A673 (cell line): ENCODE measurements at regions not wholly inside any gene's neighbourhood (a gene's known extent, or its start where the extent isn't known, plus 50 kb on each side); places are given as distances from the start of the nearest gene placed in this dataset.
A peak's percentile ranks its signal among the peaks of the same experiment; 100 is the strongest.

Experiments
- BruUV-seq: library from RNA; stranded (reverse); fragments of 400-500 nt; replicated peaks from 2 replicates; lab custom pipeline; 2021; lab: Mats Ljungman, UMichigan
- CTCF ChIA-PET: fragments of 300-600 bp; sonication (Branson Sonifier 250); formaldehyde crosslinking; loops from one replicate; lab custom pipeline; 2022; ENCODE audit warnings: antibody characterized with exemption; lab: Charles Lee
- POLR2A ChIA-PET: fragments of 300-600 bp; sonication (Branson Sonifier 250); formaldehyde crosslinking; loops from one replicate; lab custom pipeline; 2022; ENCODE audit warnings: antibody characterized with exemption; ENCODE audit not compliant: low non-redundant PET; lab: Charles Lee
- DNase-seq: peaks from one replicate; pipeline ENCODE4 v3.0.0-alpha.2; 2015; ENCODE audit warnings: low spot score
- H3K27ac ChIP-seq: fragments of 200-600 bp; sonication (generic); 2 replicates; pipeline ENCODE4 v1.5.1; 2016; ENCODE audit warnings: mixed run types, low read depth, mild to moderate bottlenecking, mixed read lengths, antibody characterized with exemption, low read length; ENCODE audit not compliant: poor library complexity, severe bottlenecking
- H3K27me3 ChIP-seq: fragments of 200-600 bp; sonication (generic); replicated peaks from 2 replicates; pipeline ENCODE4 v1.6.1; 2017; ENCODE audit warnings: mixed run types, low read depth, mild to moderate bottlenecking, mixed read lengths, antibody characterized with exemption, low read length; ENCODE audit not compliant: insufficient read depth, poor library complexity
- H3K36me3 ChIP-seq: fragments of 200-600 bp; sonication (generic); 2 replicates; pipeline ENCODE4 v1.6.1; 2016; ENCODE audit warnings: mixed run types, mild to moderate bottlenecking, mixed read lengths, antibody characterized with exemption, low read length; ENCODE audit not compliant: insufficient read depth, poor library complexity, severe bottlenecking
- H3K4me1 ChIP-seq: fragments of 200-600 bp; sonication (generic); 2 replicates; pipeline ENCODE4 v1.6.1; 2017; ENCODE audit warnings: mixed run types, mild to moderate bottlenecking, mixed read lengths, antibody characterized with exemption, low read length; ENCODE audit not compliant: insufficient read depth, poor library complexity, severe bottlenecking
- H3K4me3 ChIP-seq: fragments of 200-600 bp; sonication (generic); 2 replicates; pipeline ENCODE4 v1.5.1; 2016; ENCODE audit warnings: low read depth, mixed run types, mild to moderate bottlenecking, mixed read lengths, low read length; ENCODE audit not compliant: poor library complexity, severe bottlenecking
- H3K9me3 ChIP-seq: fragments of 200-600 bp; sonication (generic); 2 replicates; pipeline ENCODE4 v1.6.1; 2016; ENCODE audit warnings: mixed run types, low read depth, mild to moderate bottlenecking, mixed read lengths, antibody characterized with exemption, low read length; ENCODE audit not compliant: poor library complexity, severe bottlenecking
- CTCF ChIP-seq: fragments of 300-800, 200-600 bp; sonication (generic); conservative IDR thresholded peaks from 2 replicates; pipeline ENCODE4 v1.5.1; 2017; ENCODE audit warnings: low read depth, mild to moderate bottlenecking, antibody characterized with exemption, low read length, moderate library complexity, mixed read lengths
- EZH2 ChIP-seq: fragments of 200-600 bp; sonication (generic); IDR thresholded peaks from 2 replicates; pipeline ENCODE4 v1.6.1; 2017; ENCODE audit warnings: borderline replicate concordance, low read depth, mild to moderate bottlenecking, mixed read lengths, antibody characterized with exemption, low read length; ENCODE audit not compliant: poor library complexity, severe bottlenecking
- intact Hi-C: fragments of 100-400 bp; cut with micrococcal nuclease; formaldehyde crosslinking; loops from one replicate; pipeline ENCODE4 v1.10.0; 2022; ENCODE audit not compliant: unreplicated experiment

GRCh38 chr6:167674486-167674885 is 152.2 kb upstream of the AFDN start:
- no peak for DNase-seq
- TF ChIP-seq CTCF (no peak), EZH2 (no peak)
- H3K4me3 ChIP-seq, result no peak overlapping the region
- H3K4me1 ChIP-seq, result peaks cover 17% of the 10 kb centered on the region
- no peaks in the 10 kb centered on the region for H3K9me3 ChIP-seq
- CTCF ChIA-PET, result no interaction called here
- no peaks in the 10 kb centered on the region for H3K27me3 ChIP-seq
- no peaks in the 10 kb centered on the region for H3K36me3 ChIP-seq
- BruUV-seq, result no TSS peak
- POLR2A ChIA-PET, result no interaction called here
- no peak overlapping the region for H3K27ac ChIP-seq
- intact Hi-C loops, result no loop called here

GRCh38 chr6:167676000-167676665 is 150.6 kb upstream of the AFDN start:
- no peaks in the 10 kb centered on the region for H3K9me3 ChIP-seq
- H3K27ac ChIP-seq, result no peak overlapping the region
- DNase-seq, result no peak

GRCh38 chr6:167676666-167677421 is 149.9 kb upstream of the AFDN start:
- H3K4me3 ChIP-seq, result no peak overlapping the region
- no peaks in the 10 kb centered on the region for H3K36me3 ChIP-seq
- POLR2A ChIA-PET, result no interaction called here
- no TSS peak for BruUV-seq
- CTCF ChIA-PET, result no interaction called here
- H3K9me3 ChIP-seq, result no peaks in the 10 kb centered on the region
- TF ChIP-seq CTCF, result no peak
- TF ChIP-seq EZH2, result no peak
- DNase-seq, result peak; percentile 37
- intact Hi-C loops, result no loop called here
- H3K27ac ChIP-seq, result no peak overlapping the region
- H3K27me3 ChIP-seq, result no peaks in the 10 kb centered on the region
- peaks cover 17% of the 10 kb centered on the region for H3K4me1 ChIP-seq

More at GRCh38 chr6:167676000-167676665, 150.6 kb upstream of the AFDN start:
- TF ChIP-seq CTCF (no peak), EZH2 (no peak)
- Histone ChIP-seq H3K27me3 (no peaks in the 10 kb centered on the region), H3K36me3 (no peaks in the 10 kb centered on the region), H3K4me3 (no peak overlapping the region), H3K4me1 (peaks cover 17% of the 10 kb centered on the region)
- POLR2A ChIA-PET, result no interaction called here
- CTCF ChIA-PET, result no interaction called here
- intact Hi-C loops, result no loop called here
- no TSS peak for BruUV-seq
